Activated T-cell treated with anti-CD3 and anti-CD28 coated beads, Interleukin-2, amount 50 U/mL, for 4 hours (primary cell): ENCODE measurements at regions not wholly inside any gene's neighbourhood (a gene's known extent, or its start where the extent isn't known, plus 50 kb on each side); places are given as distances from the start of the nearest gene placed in this dataset.

Experiments used
- ATAC-seq, 2 donors: fragments of 200-7000 bp; cut with Tn5 transposase; one replicate each; pipeline ENCODE4 v1.10.0; 2021
- DNase-seq: peaks from one replicate; pipeline ENCODE4 v3.0.0-alpha.2; 2020
- H3K27me3 Mint-ChIP-seq: one replicate; pipeline ENCODE4 v1.8.0; 2021; ENCODE audit warnings: low read depth, mixed read lengths
- H3K36me3 Mint-ChIP-seq: one replicate; pipeline ENCODE4 v1.8.0; 2022; ENCODE audit warnings: mixed read lengths; ENCODE audit not compliant: insufficient read depth
- H3K4me1 Mint-ChIP-seq: one replicate; pipeline ENCODE4 v1.8.0; 2021; ENCODE audit warnings: low read depth, mixed read lengths
- H3K4me3 Mint-ChIP-seq: one replicate; pipeline ENCODE4 v1.8.0; 2021; ENCODE audit warnings: mild to moderate bottlenecking, moderate library complexity, mixed read lengths
- H3K9me3 Mint-ChIP-seq: one replicate; pipeline ENCODE4 v1.8.0; 2021; ENCODE audit warnings: mixed read lengths

- DNase-seq (no peak), ATAC-seq (no peak)
- Mint-ChIP-seq H3K9me3 (no peaks in the 10 kb centered on the region), H3K27me3 (no peaks in the 10 kb centered on the region), H3K36me3 (no peaks in the 10 kb centered on the region), H3K4me3 (no peak overlapping the region), H3K4me1 (no peaks in the 10 kb centered on the region)
Measured at GRCh38 chr4:182074139-182074538, 169.1 kb upstream of the TENM3 start.

GRCh38 chr4:182074810-182075209 is 168.4 kb upstream of the TENM3 start:
- H3K4me1 Mint-ChIP-seq: no peaks in the 10 kb centered on the region
- no peaks in the 10 kb centered on the region for H3K9me3 Mint-ChIP-seq
- H3K27me3 Mint-ChIP-seq: no peaks in the 10 kb centered on the region
- no peaks in the 10 kb centered on the region for H3K36me3 Mint-ChIP-seq
- no peak for ATAC-seq
- no peak overlapping the region for H3K4me3 Mint-ChIP-seq
- no peak for DNase-seq

GRCh38 chr4:182082910-182083309 is 160.3 kb upstream of the TENM3 start:
- no peak for ATAC-seq
- Mint-ChIP-seq H3K36me3 (no peaks in the 10 kb centered on the region), H3K9me3 (no peaks in the 10 kb centered on the region)

GRCh38 chr4:182083671-182084410 is 159.4 kb upstream of the TENM3 start:
- no peak for ATAC-seq
- H3K9me3 Mint-ChIP-seq: no peaks in the 10 kb centered on the region
- H3K36me3 Mint-ChIP-seq: no peaks in the 10 kb centered on the region

More at GRCh38 chr4:182082910-182083309, 160.3 kb upstream of the TENM3 start:
- H3K4me1 Mint-ChIP-seq: no peaks in the 10 kb centered on the region
- DNase-seq: no peak
- H3K27me3 Mint-ChIP-seq: no peaks in the 10 kb centered on the region
- H3K4me3 Mint-ChIP-seq: no peak overlapping the region

GRCh38 chr4:182085051-182085480 is 158.1 kb upstream of the TENM3 start:
- Mint-ChIP-seq H3K9me3 (no peaks in the 10 kb centered on the region), H3K4me1 (no peaks in the 10 kb centered on the region), H3K27me3 (no peaks in the 10 kb centered on the region), H3K4me3 (no peak overlapping the region), H3K36me3 (no peaks in the 10 kb centered on the region)
- ATAC-seq (no peak), DNase-seq (no peak)

More at GRCh38 chr4:182083671-182084410, 159.4 kb upstream of the TENM3 start:
- Mint-ChIP-seq H3K4me1 (no peaks in the 10 kb centered on the region), H3K4me3 (no peak overlapping the region), H3K27me3 (no peaks in the 10 kb centered on the region)
- DNase-seq: no peak

- no peak for DNase-seq
- no peaks in the 10 kb centered on the region for H3K4me1 Mint-ChIP-seq
- no peak overlapping the region for H3K4me3 Mint-ChIP-seq
- H3K9me3 Mint-ChIP-seq: peaks cover 4% of the 10 kb centered on the region
- no peaks in the 10 kb centered on the region for H3K27me3 Mint-ChIP-seq
- H3K36me3 Mint-ChIP-seq: no peaks in the 10 kb centered on the region
- no peak for ATAC-seq
Measured at GRCh38 chr4:182089326-182089725, 153.9 kb upstream of the TENM3 start.

- no peak overlapping the region for H3K4me3 Mint-ChIP-seq
- H3K9me3 Mint-ChIP-seq: peaks cover 6% of the 10 kb centered on the region
- H3K4me1 Mint-ChIP-seq: no peaks in the 10 kb centered on the region
- no peaks in the 10 kb centered on the region for H3K27me3 Mint-ChIP-seq
- DNase-seq (no peak), ATAC-seq (no peak)
- no peaks in the 10 kb centered on the region for H3K36me3 Mint-ChIP-seq
Measured at GRCh38 chr4:182090186-182090585, 153.0 kb upstream of the TENM3 start.

GRCh38 chr4:182091128-182091527 is 152.1 kb upstream of the TENM3 start:
- H3K36me3 Mint-ChIP-seq: no peaks in the 10 kb centered on the region
- peaks cover 8% of the 10 kb centered on the region for H3K9me3 Mint-ChIP-seq
- H3K4me3 Mint-ChIP-seq: no peak overlapping the region
- no peaks in the 10 kb centered on the region for H3K4me1 Mint-ChIP-seq
- DNase-seq (no peak), ATAC-seq (no peak)
- H3K27me3 Mint-ChIP-seq: no peaks in the 10 kb centered on the region

GRCh38 chr4:182093431-182093831 is 149.8 kb upstream of the TENM3 start:
- Mint-ChIP-seq H3K4me1 (no peaks in the 10 kb centered on the region), H3K36me3 (no peaks in the 10 kb centered on the region), H3K9me3 (peaks cover 8% of the 10 kb centered on the region), H3K4me3 (no peak overlapping the region), H3K27me3 (no peaks in the 10 kb centered on the region)
- DNase-seq (no peak), ATAC-seq (no peak)

- DNase-seq (no peak), ATAC-seq (no peak)
- H3K27me3 Mint-ChIP-seq: no peaks in the 10 kb centered on the region
- H3K9me3 Mint-ChIP-seq: peaks cover 8% of the 10 kb centered on the region
- H3K4me1 Mint-ChIP-seq: no peaks in the 10 kb centered on the region
- H3K36me3 Mint-ChIP-seq: no peaks in the 10 kb centered on the region
- H3K4me3 Mint-ChIP-seq: no peak overlapping the region
Measured at GRCh38 chr4:182093935-182094334, 149.3 kb upstream of the TENM3 start.

- Mint-ChIP-seq H3K4me1 (no peaks in the 10 kb centered on the region), H3K4me3 (no peak overlapping the region), H3K9me3 (peaks cover 5% of the 10 kb centered on the region), H3K27me3 (no peaks in the 10 kb centered on the region), H3K36me3 (no peaks in the 10 kb centered on the region)
- no peak for DNase-seq
- ATAC-seq: no peak
Measured at GRCh38 chr4:182101618-182102017, 141.6 kb upstream of the TENM3 start.

GRCh38 chr4:182102576-182102975 is 140.6 kb upstream of the TENM3 start:
- Mint-ChIP-seq H3K9me3 (peaks cover 5% of the 10 kb centered on the region), H3K4me3 (no peak overlapping the region), H3K27me3 (no peaks in the 10 kb centered on the region), H3K36me3 (no peaks in the 10 kb centered on the region), H3K4me1 (no peaks in the 10 kb centered on the region)
- no peak for DNase-seq
- no peak for ATAC-seq

- Mint-ChIP-seq H3K36me3 (no peaks in the 10 kb centered on the region), H3K9me3 (peaks cover 5% of the 10 kb centered on the region), H3K4me1 (no peaks in the 10 kb centered on the region), H3K27me3 (no peaks in the 10 kb centered on the region), H3K4me3 (no peak overlapping the region)
- ATAC-seq (no peak), DNase-seq (no peak)
Measured at GRCh38 chr4:182103614-182104319, 139.4 kb upstream of the TENM3 start.

- H3K4me3 Mint-ChIP-seq: no peak overlapping the region
- ATAC-seq (no peak), DNase-seq (no peak)
- peaks cover 3% of the 10 kb centered on the region for H3K9me3 Mint-ChIP-seq
- H3K4me1 Mint-ChIP-seq: no peaks in the 10 kb centered on the region
- no peaks in the 10 kb centered on the region for H3K27me3 Mint-ChIP-seq
- H3K36me3 Mint-ChIP-seq: no peaks in the 10 kb centered on the region
Measured at GRCh38 chr4:182105416-182105815, 137.8 kb upstream of the TENM3 start.

- Mint-ChIP-seq H3K4me1 (no peaks in the 10 kb centered on the region), H3K4me3 (no peak overlapping the region), H3K9me3 (peaks cover 3% of the 10 kb centered on the region), H3K36me3 (no peaks in the 10 kb centered on the region), H3K27me3 (no peaks in the 10 kb centered on the region)
- ATAC-seq (no peak), DNase-seq (no peak)
Measured at GRCh38 chr4:182107931-182108330, 135.3 kb upstream of the TENM3 start.
